A549 (cell line): ENCODE measurements at regions not wholly inside any gene's neighbourhood (a gene's known extent, or its start where the extent isn't known, plus 50 kb on each side); places are given as distances from the start of the nearest gene placed in this dataset.
"Not testable (repeated sequence)": the region's sequence is repeated elsewhere in the genome, so short reads cannot be mapped to it uniquely, and the experiment has no call there.

Experiments
- ATAC-seq, 2 experiments: fragments of 200-7000 bp in 1 of 2; fragments of >200 bp in 1 of 2; cut with Nextera tagmentation in 1 of 2; cut with Tn5 transposase in 1 of 2; 3 replicates each; pipeline versions ENCODE4 v1.8.0 to v1.9.1; 2018 to 2020; ENCODE audit warnings: mild to moderate bottlenecking in 1 of 2, moderate library complexity in 1 of 2
- CTCF ChIA-PET: fragments of 300-600 bp; sonication (Branson Sonifier 250); formaldehyde crosslinking; extraction: SDS; loops from one replicate; lab custom pipeline; 2021; ENCODE audit warnings: antibody characterized with exemption, inconsistent platforms; lab: Yijun Ruan, JAX
- POLR2A ChIA-PET: fragments of 350-600 bp; formaldehyde crosslinking; extraction: SDS; loops from one replicate; lab custom pipeline; 2021; ENCODE audit warnings: antibody characterized with exemption, inconsistent platforms; lab: Yijun Ruan, JAX
- DNase-seq, 2 experiments: peaks; one replicate each; pipeline versions ENCODE4 v3.0.0 to v3.0.0-alpha.2; 2011 to 2016; ENCODE audit warnings: low read depth in 1 of 2, low spot score in 1 of 2
- FAIRE-seq: peaks from 2 replicates; lab custom pipeline; 2011; peaks lifted over from hg19 to GRCh38; lab: Jason Lieb, UNC
- H3K27ac ChIP-seq, 2 experiments: fragments of >200 bp; sonication (Bioruptor Twin); formaldehyde crosslinking; 3 replicates each; pipeline ENCODE4 v1.5.1; 2016 to 2017
- H3K4me1 ChIP-seq: fragments of >200 bp; sonication (Bioruptor Twin); formaldehyde crosslinking; 3 replicates; pipeline ENCODE4 v1.6.1; 2016
- H3K4me2 ChIP-seq: fragments of >200 bp; sonication (Bioruptor Twin); formaldehyde crosslinking; 3 replicates; pipeline ENCODE4 v1.6.1; 2016
- H3K4me3 ChIP-seq: fragments of >200 bp; sonication (Bioruptor Twin); formaldehyde crosslinking; 3 replicates; pipeline ENCODE4 v1.5.1; 2016
- H3K9me3 ChIP-seq: fragments of >200 bp; sonication (Bioruptor Twin); formaldehyde crosslinking; 3 replicates; pipeline ENCODE4 v1.6.1; 2016
- WGBS: methylation state at CpG from one replicate; pipeline ENCODE4 v1.1.6; 2017; ENCODE audit errors: missing lambda C conversion rate; 5-methylcytosine and 5-hydroxymethylcytosine counted together
- small RNA-seq, 6 experiments: library from RNA; depleted of rRNA; stranded (forward); fragments of <200 nt; gene quantifications; one replicate each; pipeline ENCODE3, GENCODE V24; 2012

- POLR2A ChIA-PET, FAIRE-seq, H3K27ac ChIP-seq, H3K4me3 ChIP-seq, H3K9me3 ChIP-seq, H3K4me1 ChIP-seq, CTCF ChIA-PET, DNase-seq, H3K4me2 ChIP-seq: not testable (repeated sequence)
- no CpG with 5 or more reads among the region's 2 CpGs for WGBS
- ATAC-seq = peak; percentile 71 to 79; a peak in 5 of 6 replicates
Measured at GRCh38 chrY:18858484-18859191, 85.1 kb upstream of the HSFY2 start.

GRCh38 chrY:18855184-18855583 lies 81.6 kb upstream of the HSFY2 start:
- ATAC-seq, FAIRE-seq, POLR2A ChIA-PET: not testable (repeated sequence)

GRCh38 chrY:18853323-18853722 lies 79.8 kb upstream of the HSFY2 start:
- H3K4me3 ChIP-seq, POLR2A ChIA-PET, H3K27ac ChIP-seq, H3K4me2 ChIP-seq, H3K4me1 ChIP-seq, DNase-seq, ATAC-seq, CTCF ChIA-PET, FAIRE-seq, H3K9me3 ChIP-seq: not testable (repeated sequence)
- WGBS = no CpG with 5 or more reads among the region's 4 CpGs

More at GRCh38 chrY:18855184-18855583, 81.6 kb upstream of the HSFY2 start:
- WGBS = no CpG with 5 or more reads among the region's 2 CpGs
- DNase-seq, H3K4me3 ChIP-seq, H3K27ac ChIP-seq, H3K4me2 ChIP-seq, H3K4me1 ChIP-seq, CTCF ChIA-PET, H3K9me3 ChIP-seq: not testable (repeated sequence)

- ATAC-seq, H3K4me1 ChIP-seq, H3K27ac ChIP-seq, DNase-seq, H3K4me3 ChIP-seq, POLR2A ChIA-PET, CTCF ChIA-PET, H3K4me2 ChIP-seq, H3K9me3 ChIP-seq, FAIRE-seq: not testable (repeated sequence)
- no CpG with 5 or more reads among the region's 6 CpGs for WGBS
Measured at GRCh38 chrY:18836643-18837042, 63.1 kb upstream of the HSFY2 start.

Small RNA genes in the stretch of these regions (small RNA-seq; reads per million reads assigned to genes)
- gene CD24P4 (0 reads per million in 6 experiments), gene MTCYBP2 (0 reads per million in 6 experiments), gene RNU6-255P (0 reads per million in 6 experiments)
